ENCODE measurements at regions not wholly inside any gene's neighbourhood (a gene's known extent, or its start where the extent isn't known, plus 50 kb on each side); places are given as distances from the start of the nearest gene placed in this dataset.

GRCh38 chr10:4494551-4494950 is 331.5 kb upstream of the AKR1E2 start:
- ATAC-seq, result no peak
- no peak overlapping the region for H3K9ac ChIP-seq (ENCODE audit: insufficient read depth in 1 of 2, low read depth in 2 of 2, low read length in 2 of 2)
- H3K4me3 ChIP-seq, result no peak overlapping the region
- H3K9me3 ChIP-seq (replicated peaks; ENCODE audit: control insufficient read depth, insufficient read depth, low read depth, low read length), result no peaks in the 10 kb centered on the region
- TF ChIP-seq ZNF239 (CRISPR knock-in tag; IDR thresholded peaks at IDR 0.05) (no peak), HES1 (IDR thresholded peaks at IDR 0.05; ENCODE audit: low read depth) (no peak), KLF13 (tag; IDR thresholded peaks at IDR 0.05; ENCODE audit: borderline replicate concordance, low read depth) (no peak), ZNF224 (CRISPR knock-in tag; IDR thresholded peaks at IDR 0.05) (no peak), JUND (IDR thresholded peaks at IDR 0.05; ENCODE audit: borderline replicate concordance, low read depth, low read length) (no peak), JUND (tag; IDR thresholded peaks at IDR 0.05; ENCODE audit: borderline replicate concordance, low read depth, low read length) (no peak), POLR3G (IDR thresholded peaks at IDR 0.05; ENCODE audit: extremely low read depth, insufficient read length, insufficient replicate concordance) (no peak), ZBTB43 (CRISPR knock-in tag; IDR thresholded peaks at IDR 0.05) (no peak), ZEB2 (IDR thresholded peaks at IDR 0.05) (no peak)
- WGBS (ENCODE audit: insufficient coverage, low coverage, missing lambda C conversion rate), result 0% methylated on average over 2 of the region's 2 CpGs
- no peak for FAIRE-seq
- CTCF ChIA-PET (ENCODE audit: low intra/inter-chr PET ratio), result no interaction called here
- POLR2A ChIA-PET, result interaction anchor here (0.8 to 1.2 kb wide), 2 partner anchors 8 to 9 kb away, joined by 3 read pairs; no protein-coding TSS in a partner anchor
- H3K4me2 ChIP-seq (ENCODE audit: insufficient read depth, low read length), result no peak overlapping the region
- no peaks in the 10 kb centered on the region for H4K20me1 ChIP-seq (replicated peaks; ENCODE audit: control insufficient read depth, insufficient read depth, low read length)
- no peak overlapping the region for H2AFZ ChIP-seq (ENCODE audit: low read depth, low read length)
- no peaks in the 10 kb centered on the region for H3K79me2 ChIP-seq (ENCODE audit: control insufficient read depth, insufficient read depth, low read length)
- H3K9me1 ChIP-seq (ENCODE audit: control insufficient read depth, insufficient read depth, low read length), result no peaks in the 10 kb centered on the region
- intact Hi-C loops (cut with micrococcal nuclease) (no loop called here), in situ Hi-C loops (cut with MboI) (no loop called here)
- no peaks in the 10 kb centered on the region for H3K4me1 ChIP-seq (replicated peaks in 1 of 2; ENCODE audit: control insufficient read depth in 2 of 2, insufficient read depth in 2 of 2, low read length in 2 of 2)
- no TSS peak for BruUV-seq (replicated peaks)
- no peak for DNase-seq (ENCODE audit: extremely low read depth in 1 of 4, low spot score in 3 of 4)
- no peaks in the 10 kb centered on the region for H3K36me3 ChIP-seq (ENCODE audit: control insufficient read depth, insufficient read depth, low read length)
- H3K27ac ChIP-seq (ENCODE audit: extremely low read depth, low read depth, low read length), result no peak overlapping the region
- no peaks in the 10 kb centered on the region for H3K27me3 ChIP-seq (ENCODE audit: control insufficient read depth in 2 of 2, insufficient read depth in 2 of 2, low read length in 2 of 2)

Data from K562 (cell line).